Lung (tissue), 11 donors: ENCODE measurements at regions not wholly inside any gene's neighbourhood (a gene's known extent, or its start where the extent isn't known, plus 50 kb on each side); places are given as distances from the start of the nearest gene placed in this dataset.

Source experiments
- ATAC-seq: fragments of 200-7000 bp; cut with Tn5 transposase; one replicate; pipeline ENCODE4 v1.9.1; 2020; ENCODE audit warnings: moderate number of reproducible peaks; ENCODE audit not compliant: insufficient read depth, low FRiP score
- DNase-seq, 3 donors: peaks; one replicate each; pipeline ENCODE4 v3.0.0-alpha.2; 2013 to 2017
- H3K27ac ChIP-seq, 2 donors: one replicate each; pipeline ENCODE4 v1.5.1; 2013; ENCODE audit warnings: mild to moderate bottlenecking in 2 of 2, moderate library complexity in 2 of 2, control low read depth in 1 of 2, inconsistent platforms in 1 of 2, low read depth in 1 of 2, low read length in 1 of 2
- H3K27me3 ChIP-seq, 3 donors: one replicate each; pipeline ENCODE4 v1.5.1; 2013; ENCODE audit warnings: low read length in 2 of 3; ENCODE audit not compliant: control insufficient read depth in 3 of 3, insufficient read depth in 3 of 3
- H3K36me3 ChIP-seq, 4 donors: one replicate each; pipeline ENCODE4 v1.5.1; 2013; ENCODE audit warnings: low read length in 4 of 4, mild to moderate bottlenecking in 1 of 4, moderate library complexity in 1 of 4; ENCODE audit not compliant: control insufficient read depth in 4 of 4, insufficient read depth in 4 of 4
- H3K4me1 ChIP-seq, 5 donors: one replicate each; pipeline ENCODE4 v1.5.1; 2013; ENCODE audit warnings: low read length in 5 of 5, mild to moderate bottlenecking in 2 of 5, moderate library complexity in 1 of 5; ENCODE audit not compliant: control insufficient read depth in 5 of 5, insufficient read depth in 5 of 5
- H3K4me3 ChIP-seq: one replicate; pipeline ENCODE4 v1.5.1; 2013; ENCODE audit warnings: mild to moderate bottlenecking, control low read depth, moderate library complexity
- H3K9ac ChIP-seq, 2 donors: one replicate each; pipeline ENCODE4 v1.5.1; 2013; ENCODE audit warnings: low read length in 2 of 2, control low read depth in 1 of 2; ENCODE audit not compliant: insufficient read depth in 1 of 2
- H3K9me3 ChIP-seq, 4 donors: one replicate each; pipeline ENCODE4 v1.5.1; 2013; ENCODE audit warnings: low read length in 3 of 4, mild to moderate bottlenecking in 1 of 4, moderate library complexity in 1 of 4; ENCODE audit not compliant: control insufficient read depth in 4 of 4, insufficient read depth in 3 of 4
- CTCF ChIP-seq: IDR thresholded peaks from 2 replicates; pipeline ENCODE4 v1.5.1; 2012; ENCODE audit warnings: mild to moderate bottlenecking; ENCODE audit errors: control extremely low read depth, extremely low read depth
- WGBS, 2 donors: extraction: QIAGEN DNeasy Blood & Tissue Kit; methylation state at CpG; one replicate each; pipeline ENCODE4 v1.1.7; 2013; 5-methylcytosine and 5-hydroxymethylcytosine counted together
- donor health status: control.
- donor health status: control.
- donor health status: Bipolar disorder and iron deficiency.
- donor health status: healthy.
- donor health status: DM: yes; HTN: yes; CAD: no.

GRCh38 chr2:176818617-176819016, 394.0 kb upstream of the HNRNPA3 start:
- H3K9ac ChIP-seq = no peak overlapping the region
- no peak for ATAC-seq
- H3K36me3 ChIP-seq = no peaks in the 10 kb centered on the region
- peaks cover 0 to 34% (median 7%) of the 10 kb centered on the region in 5 donors for H3K4me1 ChIP-seq
- H3K4me3 ChIP-seq = no peak overlapping the region
- no peaks in the 10 kb centered on the region for H3K27me3 ChIP-seq
- peak; percentile 57 to 77 (median 73) for DNase-seq
- H3K9me3 ChIP-seq = no peaks in the 10 kb centered on the region
- H3K27ac ChIP-seq = no peak overlapping the region
- WGBS, 2 donors = 51 to 68% methylated on average over 7 of the region's 7 CpGs
- no peak for TF ChIP-seq CTCF

- Histone ChIP-seq H3K36me3 (no peaks in the 10 kb centered on the region), H3K4me3 (no peak overlapping the region), H3K27ac (no peak overlapping the region), H3K9ac (no peak overlapping the region), H3K27me3 (no peaks in the 10 kb centered on the region), H3K4me1 (peaks cover 0 to 27% (median 7%) of the 10 kb centered on the region in 5 donors), H3K9me3 (no peaks in the 10 kb centered on the region)
- no peak for TF ChIP-seq CTCF
- no peak for ATAC-seq
- 96% methylated on average over 4 of the region's 4 CpGs for WGBS, 2 donors
- DNase-seq = no peak
Measured at GRCh38 chr2:176819306-176819705, 393.3 kb upstream of the HNRNPA3 start.

- H3K9ac ChIP-seq = no peak overlapping the region
- DNase-seq = peak in 1 of 3 donors; percentile 34
- H3K4me1 ChIP-seq = peaks cover 0 to 23% (median 7%) of the 10 kb centered on the region in 5 donors
- no peaks in the 10 kb centered on the region for H3K9me3 ChIP-seq
- ATAC-seq = no peak
- H3K27ac ChIP-seq = no peak overlapping the region
- H3K27me3 ChIP-seq = no peaks in the 10 kb centered on the region
- no peak for TF ChIP-seq CTCF
- no peak overlapping the region for H3K4me3 ChIP-seq
- H3K36me3 ChIP-seq = no peaks in the 10 kb centered on the region
Measured at GRCh38 chr2:176820371-176820932, 392.1 kb upstream of the HNRNPA3 start.

GRCh38 chr2:176821350-176821749, 391.2 kb upstream of the HNRNPA3 start:
- no peaks in the 10 kb centered on the region for H3K9me3 ChIP-seq
- 95 to 97% methylated on average over 4 of the region's 4 CpGs for WGBS, 2 donors

More at GRCh38 chr2:176821350-176821749, 391.2 kb upstream of the HNRNPA3 start:
- Histone ChIP-seq H3K27me3 (no peaks in the 10 kb centered on the region), H3K36me3 (no peaks in the 10 kb centered on the region), H3K4me1 (peaks cover 0 to 23% (median 7%) of the 10 kb centered on the region in 5 donors), H3K9ac (no peak overlapping the region), H3K27ac (no peak overlapping the region), H3K4me3 (no peak overlapping the region)
- no peak for TF ChIP-seq CTCF
- ATAC-seq (no peak), DNase-seq (no peak)
